Duodenal mucosa (tissue), 2 donors: ENCODE measurements at regions not wholly inside any gene's neighbourhood (a gene's known extent, or its start where the extent isn't known, plus 50 kb on each side); places are given as distances from the start of the nearest gene placed in this dataset.

Experiments
- H3K27ac ChIP-seq: one replicate; pipeline ENCODE4 v1.7.0; 2013; ENCODE audit warnings: low read depth, low read length
- H3K27me3 ChIP-seq, 2 donors: one replicate each; pipeline ENCODE4 v1.7.0; 2013; ENCODE audit warnings: low read length in 2 of 2, control low read depth in 1 of 2; ENCODE audit not compliant: insufficient read depth in 2 of 2, control insufficient read depth in 1 of 2
- H3K36me3 ChIP-seq, 2 donors: one replicate each; pipeline ENCODE4 v1.7.0; 2013; ENCODE audit warnings: low read length in 2 of 2, control low read depth in 1 of 2; ENCODE audit not compliant: insufficient read depth in 2 of 2, control insufficient read depth in 1 of 2
- H3K4me1 ChIP-seq, 2 donors: one replicate each; pipeline ENCODE4 v1.7.0; 2013; ENCODE audit warnings: low read length in 2 of 2, control low read depth in 1 of 2; ENCODE audit not compliant: insufficient read depth in 2 of 2, control insufficient read depth in 1 of 2
- H3K4me3 ChIP-seq, 2 donors: one replicate each; pipeline ENCODE4 v1.7.0; 2013; ENCODE audit warnings: low read length in 2 of 2, low read depth in 1 of 2
- H3K9ac ChIP-seq, 2 donors: one replicate each; pipeline ENCODE4 v1.7.0; 2013; ENCODE audit warnings: low read length in 2 of 2, low read depth in 1 of 2
- H3K9me3 ChIP-seq, 2 donors: one replicate each; pipeline ENCODE4 v1.7.0; 2013; ENCODE audit warnings: low read length in 2 of 2, control low read depth in 1 of 2; ENCODE audit not compliant: control insufficient read depth in 1 of 2

DNA sequence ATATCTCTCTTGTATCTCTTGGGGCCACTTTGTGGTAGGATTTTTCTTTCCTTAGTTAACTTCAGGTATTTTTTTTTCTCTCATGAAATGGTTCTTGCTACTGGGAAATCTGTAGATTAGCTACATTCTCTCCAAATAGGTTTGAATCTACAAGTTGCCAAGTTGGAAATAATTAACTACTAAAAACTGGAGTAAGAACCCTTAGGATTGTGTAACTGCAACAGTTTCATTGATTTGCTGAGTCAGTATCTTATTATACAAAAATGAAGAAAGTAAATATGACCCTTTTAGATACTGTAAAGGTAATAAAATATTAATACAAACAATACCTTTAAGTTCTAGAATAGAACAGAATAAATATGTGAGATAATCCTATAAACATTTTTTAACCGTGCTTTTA lies 327.9 kb downstream of the CXXC4 start:
- no peak overlapping the region for H3K27ac ChIP-seq

DNA sequence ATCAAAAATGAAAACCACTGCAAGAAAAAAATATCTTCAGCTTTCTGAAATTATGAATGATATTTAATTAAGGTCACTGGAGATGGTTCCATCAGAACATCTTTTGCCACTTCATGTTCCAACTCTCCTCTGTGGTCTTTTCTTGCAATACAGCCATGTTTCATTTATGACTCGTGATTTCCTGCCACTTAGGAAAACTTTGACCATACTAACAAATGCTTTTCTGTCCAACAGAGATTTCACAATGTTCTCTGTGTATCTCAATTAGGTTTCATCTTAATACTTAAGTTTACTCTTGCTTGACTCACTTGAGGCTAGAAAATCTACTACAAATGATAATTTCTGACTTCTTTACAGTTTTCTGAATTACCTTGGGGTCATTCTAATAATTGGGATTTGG lies 330.9 kb downstream of the CXXC4 start:
- Histone ChIP-seq H3K9ac (no peak overlapping the region), H3K36me3 (no peaks in the 10 kb centered on the region), H3K9me3 (no peaks in the 10 kb centered on the region), H3K4me3 (no peak overlapping the region), H3K27ac (no peak overlapping the region), H3K27me3 (no peaks in the 10 kb centered on the region), H3K4me1 (no peaks in the 10 kb centered on the region)

More for the DNA sequence above, 327.9 kb downstream of the CXXC4 start:
- H3K27me3 ChIP-seq, result no peaks in the 10 kb centered on the region
- H3K36me3 ChIP-seq, result no peaks in the 10 kb centered on the region
- H3K4me1 ChIP-seq, result no peaks in the 10 kb centered on the region
- H3K9ac ChIP-seq, result no peak overlapping the region
- H3K4me3 ChIP-seq, result no peak overlapping the region
- H3K9me3 ChIP-seq, result no peaks in the 10 kb centered on the region

DNA sequence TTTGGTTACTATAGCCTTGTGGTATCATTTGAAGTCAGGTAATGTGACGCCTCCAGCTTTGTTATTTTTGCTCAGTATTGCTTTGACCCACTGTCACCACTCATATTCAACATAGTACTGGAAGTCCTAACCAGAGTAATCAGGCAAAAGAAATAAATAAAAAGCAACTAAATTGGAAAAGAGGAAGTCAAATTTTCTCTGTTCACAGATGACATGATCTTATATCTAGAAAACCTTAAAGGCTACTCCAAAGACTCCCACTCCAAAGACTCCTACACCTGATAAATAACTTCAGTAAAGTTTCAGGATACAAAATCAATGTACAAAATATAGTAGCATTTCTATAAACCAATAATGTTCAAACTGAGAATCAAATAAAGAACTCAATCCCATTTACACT lies 348.6 kb downstream of the CXXC4 start:
- no peaks in the 10 kb centered on the region for H3K4me1 ChIP-seq
- no peaks in the 10 kb centered on the region for H3K27me3 ChIP-seq
- no peaks in the 10 kb centered on the region for H3K36me3 ChIP-seq
- peaks cover 0 to 2% of the 10 kb centered on the region in 2 donors for H3K9me3 ChIP-seq
- no peak overlapping the region for H3K27ac ChIP-seq
- no peak overlapping the region for H3K4me3 ChIP-seq
- H3K9ac ChIP-seq, result no peak overlapping the region

DNA sequence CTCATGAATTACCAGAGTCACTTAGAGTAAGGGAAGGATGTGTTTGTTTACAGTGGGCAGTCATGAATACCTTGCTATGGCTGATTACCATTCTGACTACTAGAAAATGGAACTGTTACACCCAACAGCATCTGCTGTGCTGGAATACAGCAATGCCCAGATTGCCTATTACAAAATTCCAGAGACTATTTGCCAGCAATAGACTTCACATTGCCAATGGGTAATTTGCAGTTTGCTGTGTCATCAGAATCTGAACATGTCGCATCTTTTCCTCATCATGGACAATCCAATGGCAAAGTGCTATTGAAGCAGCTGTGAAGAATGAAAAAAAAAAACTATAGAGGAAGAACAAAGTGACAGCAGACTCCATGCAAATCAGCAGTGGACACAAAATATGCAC lies 356.6 kb downstream of the CXXC4 start:
- no peak overlapping the region for H3K9ac ChIP-seq
- no peaks in the 10 kb centered on the region for H3K36me3 ChIP-seq
- no peaks in the 10 kb centered on the region for H3K4me1 ChIP-seq
- H3K27me3 ChIP-seq, result no peaks in the 10 kb centered on the region
- H3K9me3 ChIP-seq, result no peaks in the 10 kb centered on the region
- H3K4me3 ChIP-seq, result no peak overlapping the region
- H3K27ac ChIP-seq, result no peak overlapping the region

DNA sequence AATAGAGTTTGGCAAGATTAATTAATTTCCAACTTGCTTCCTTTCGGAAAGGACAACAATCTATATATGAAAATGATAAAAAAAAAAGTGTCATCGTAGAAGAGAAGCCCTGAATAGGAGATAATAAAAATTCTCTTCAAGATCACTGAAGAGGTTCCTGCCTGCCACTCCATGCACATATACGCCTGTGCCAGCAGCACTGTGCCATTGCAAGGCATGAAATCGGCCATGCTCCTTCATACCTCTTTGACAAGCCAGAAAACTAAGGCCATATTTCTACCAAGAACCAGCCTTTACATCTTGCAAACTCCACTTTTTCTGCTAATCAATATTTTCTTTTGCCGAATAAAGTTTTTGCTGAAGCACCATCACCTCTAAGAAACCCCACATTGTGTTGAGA lies 365.5 kb downstream of the CXXC4 start:
- Histone ChIP-seq H3K9me3 (no peaks in the 10 kb centered on the region), H3K4me3 (no peak overlapping the region), H3K4me1 (peaks cover 0 to 7% of the 10 kb centered on the region in 2 donors), H3K27ac (no peak overlapping the region), H3K27me3 (no peaks in the 10 kb centered on the region), H3K9ac (no peak overlapping the region), H3K36me3 (no peaks in the 10 kb centered on the region)

DNA sequence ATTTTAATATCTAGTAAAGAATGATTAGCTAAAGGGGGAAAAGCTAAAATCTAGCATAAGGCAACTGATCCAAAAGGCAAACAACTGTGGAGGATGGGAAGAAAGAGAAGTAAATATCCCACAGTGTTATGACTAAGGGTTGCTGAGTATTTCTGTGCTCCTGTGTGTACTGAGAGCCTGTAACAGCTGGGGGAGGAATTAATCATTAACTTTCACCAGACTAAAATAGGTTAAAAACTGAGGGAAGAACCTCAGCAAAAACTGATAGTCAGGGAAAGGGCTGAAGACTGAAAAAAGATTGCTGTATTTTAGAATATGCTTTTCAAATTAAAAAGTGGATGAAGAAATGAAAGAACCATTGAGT lies 365.9 kb downstream of the CXXC4 start:
- no peak overlapping the region for H3K27ac ChIP-seq
- H3K4me3 ChIP-seq, result no peak overlapping the region
- H3K9me3 ChIP-seq, result no peaks in the 10 kb centered on the region
- no peaks in the 10 kb centered on the region for H3K27me3 ChIP-seq
- no peaks in the 10 kb centered on the region for H3K36me3 ChIP-seq
- H3K9ac ChIP-seq, result no peak overlapping the region
- peaks cover 0 to 7% of the 10 kb centered on the region in 2 donors for H3K4me1 ChIP-seq

DNA sequence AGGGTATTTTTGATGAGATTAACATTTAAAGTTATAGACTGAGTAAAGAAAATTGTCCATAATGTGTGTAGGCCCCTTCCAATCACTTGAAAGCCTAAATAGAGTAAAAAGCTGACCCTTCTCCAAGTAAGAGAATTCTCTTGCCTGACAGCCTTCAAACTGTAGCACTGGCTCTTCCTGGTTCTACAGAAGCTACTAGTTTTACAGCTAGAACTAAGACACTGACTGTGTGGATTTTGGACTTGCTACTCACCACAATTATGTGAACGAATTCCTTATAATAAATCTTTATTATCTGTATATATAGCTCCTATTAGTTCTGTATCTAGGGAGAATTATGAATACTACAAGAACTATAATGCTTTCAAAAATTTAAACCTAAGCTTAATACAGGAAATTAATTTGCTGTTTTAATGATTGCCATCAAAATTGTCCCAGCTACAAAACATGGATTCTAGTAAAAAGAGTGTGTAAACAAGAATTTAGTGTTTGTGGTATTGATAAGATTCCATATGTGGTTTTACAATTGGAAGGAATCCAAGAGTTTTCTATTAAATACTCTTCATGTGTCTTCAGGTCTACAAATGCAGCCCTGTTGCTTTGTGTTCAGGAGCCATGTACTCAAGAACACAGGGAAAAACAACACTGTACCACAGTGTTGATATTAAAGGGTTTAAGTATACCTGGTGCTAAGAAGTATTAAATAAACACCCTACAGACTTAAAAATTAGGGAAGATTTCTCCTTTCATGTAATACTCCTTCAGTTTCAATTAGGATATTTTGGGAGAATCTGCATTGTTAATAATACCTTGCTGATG lies 366.5 kb downstream of the CXXC4 start:
- H3K9me3 ChIP-seq, result no peaks in the 10 kb centered on the region
- no peak overlapping the region for H3K9ac ChIP-seq
- no peaks in the 10 kb centered on the region for H3K27me3 ChIP-seq
- no peaks in the 10 kb centered on the region for H3K36me3 ChIP-seq
- H3K27ac ChIP-seq, result no peak overlapping the region
- peaks cover 0 to 7% of the 10 kb centered on the region in 2 donors for H3K4me1 ChIP-seq
- no peak overlapping the region for H3K4me3 ChIP-seq

DNA sequence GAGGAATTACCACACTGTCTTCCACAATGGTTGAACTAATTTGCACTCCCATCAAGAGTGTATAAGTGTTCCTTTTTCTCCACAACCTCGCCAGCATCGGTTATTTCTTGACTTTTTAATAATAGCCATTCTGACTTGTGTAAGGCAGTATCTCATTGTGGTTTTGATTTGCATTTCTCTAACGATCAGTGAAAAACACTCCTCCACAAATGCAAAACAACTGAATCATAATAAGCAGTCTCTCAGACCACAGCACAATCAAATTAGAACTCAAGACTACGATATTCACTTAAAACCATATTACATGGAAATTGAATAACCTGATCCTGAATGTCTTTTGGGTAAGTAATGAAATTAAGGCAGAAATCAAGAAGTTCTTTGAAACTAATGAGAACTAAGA lies 371.7 kb downstream of the CXXC4 start:
- no peak overlapping the region for H3K9ac ChIP-seq
- no peak overlapping the region for H3K4me3 ChIP-seq
- H3K9me3 ChIP-seq, result no peaks in the 10 kb centered on the region
- no peaks in the 10 kb centered on the region for H3K4me1 ChIP-seq
- H3K36me3 ChIP-seq, result no peaks in the 10 kb centered on the region
- no peaks in the 10 kb centered on the region for H3K27me3 ChIP-seq
- no peak overlapping the region for H3K27ac ChIP-seq

DNA sequence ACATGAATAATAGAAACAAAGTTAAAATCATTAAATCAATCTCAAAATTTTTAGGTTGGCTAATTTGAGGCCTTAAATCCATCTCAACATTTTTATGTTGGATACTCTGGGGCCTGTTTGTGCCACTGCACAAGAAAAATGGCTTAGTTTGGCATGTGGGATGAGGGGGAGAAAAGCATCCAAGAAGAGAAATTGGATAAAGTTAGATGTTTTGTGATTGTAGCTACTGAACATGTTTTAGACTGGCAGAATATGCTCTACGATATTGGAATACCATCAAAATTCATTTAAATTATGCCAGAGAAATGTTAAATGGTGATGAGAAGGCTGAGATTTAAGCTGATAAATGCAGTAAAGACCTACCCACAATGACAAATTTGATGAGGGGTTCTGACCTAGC lies 376.9 kb downstream of the CXXC4 start:
- Histone ChIP-seq H3K27ac (no peak overlapping the region), H3K36me3 (no peaks in the 10 kb centered on the region), H3K9ac (no peak overlapping the region), H3K9me3 (peaks cover 0 to 3% of the 10 kb centered on the region in 2 donors), H3K4me1 (no peaks in the 10 kb centered on the region), H3K4me3 (no peak overlapping the region), H3K27me3 (no peaks in the 10 kb centered on the region)

DNA sequence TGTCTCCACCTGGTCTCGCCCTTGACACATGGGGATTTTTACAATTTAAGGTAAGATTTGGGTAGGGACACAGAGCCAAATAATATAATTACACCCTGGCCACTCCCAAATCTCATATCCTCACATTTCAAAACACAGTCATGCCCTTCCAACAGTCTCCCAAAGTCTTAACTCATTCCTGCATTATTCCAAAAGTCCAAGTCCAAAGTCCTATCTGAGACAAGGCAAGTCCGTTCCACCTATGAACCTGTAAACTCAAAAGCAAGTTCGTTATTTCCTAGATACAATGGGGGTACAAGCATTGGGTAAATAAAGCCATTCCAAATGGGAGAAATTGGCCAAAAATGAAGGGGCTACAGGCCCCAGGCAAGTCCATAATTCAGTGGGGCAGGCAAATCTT lies 380.8 kb downstream of the CXXC4 start:
- Histone ChIP-seq H3K27ac (no peak overlapping the region), H3K9ac (no peak overlapping the region), H3K27me3 (no peaks in the 10 kb centered on the region), H3K4me3 (no peak overlapping the region), H3K9me3 (peaks cover 0 to 3% of the 10 kb centered on the region in 2 donors), H3K36me3 (no peaks in the 10 kb centered on the region), H3K4me1 (no peaks in the 10 kb centered on the region)
